Peyer's patch (tissue), 4 donors: ENCODE measurements at regions not wholly inside any gene's neighbourhood (a gene's known extent, or its start where the extent isn't known, plus 50 kb on each side); places are given as distances from the start of the nearest gene placed in this dataset.

Source experiments
- DNase-seq, 3 donors: peaks; one replicate each; pipeline ENCODE4 v3.0.0-alpha.2; 2017 to 2019
- H3K27ac ChIP-seq, 4 donors: fragments of 200-600 bp; sonication (generic); one replicate each; pipeline ENCODE4 v1.5.1; 2016 to 2019
- H3K27me3 ChIP-seq, 2 donors: fragments of 200-600 bp; sonication (generic); one replicate each; pipeline ENCODE4 v1.5.1; 2019
- H3K36me3 ChIP-seq, 3 donors: fragments of 200-600 bp; sonication (generic); one replicate each; pipeline ENCODE4 v1.5.1; 2016 to 2019
- H3K4me1 ChIP-seq, 4 donors: fragments of 200-600 bp; sonication (generic); one replicate each; pipeline ENCODE4 v1.5.1; 2016 to 2019
- H3K4me3 ChIP-seq, 4 donors: fragments of 200-600 bp; sonication (generic); 1 replicate in 3 of 4; 2 replicates in 1 of 4; pipeline ENCODE4 v1.5.1; 2016 to 2019; ENCODE audit warnings: mild to moderate bottlenecking in 1 of 4
- H3K9me3 ChIP-seq, 4 donors: fragments of 200-600 bp; sonication (generic); one replicate each; pipeline ENCODE4 v1.5.1; 2016 to 2019; ENCODE audit warnings: mild to moderate bottlenecking in 1 of 4
- CTCF ChIP-seq, 6 experiments: fragments of 450-650 bp in 4 of 6; fragments of 200-600 bp in 2 of 6; sonication (generic) in 1 of 6; IDR thresholded peaks; one replicate each; pipeline ENCODE4 v1.5.1; 2017 to 2019; ENCODE audit warnings: antibody characterized with exemption in 6 of 6, mild to moderate bottlenecking in 3 of 6, moderate library complexity in 1 of 6
- POLR2A ChIP-seq, 2 donors: fragments of 450-650 bp; IDR thresholded peaks; one replicate each; pipeline ENCODE4 v1.5.1; 2017; ENCODE audit warnings: antibody characterized with exemption in 2 of 2, mild to moderate bottlenecking in 2 of 2, moderate library complexity in 2 of 2

GRCh38 chr15:68497206-68497910 lies 65.4 kb upstream of the ITGA11 start:
- TF ChIP-seq CTCF (IDR thresholded peaks at IDR 0.05), result no peak
- TF ChIP-seq POLR2A (IDR thresholded peaks at IDR 0.05), result no peak
- Histone ChIP-seq H3K36me3 (no peaks in the 10 kb centered on the region), H3K4me3 (no peak overlapping the region), H3K9me3 (no peaks in the 10 kb centered on the region), H3K27me3 (no peaks in the 10 kb centered on the region), H3K27ac (no peak overlapping the region), H3K4me1 (no peaks in the 10 kb centered on the region)
- DNase-seq, result no peak

- TF ChIP-seq CTCF (IDR thresholded peaks at IDR 0.05) (no peak), POLR2A (IDR thresholded peaks at IDR 0.05) (no peak)
- no peaks in the 10 kb centered on the region for H3K4me1 ChIP-seq
- no peaks in the 10 kb centered on the region for H3K27me3 ChIP-seq
- no peak overlapping the region for H3K4me3 ChIP-seq
- no peaks in the 10 kb centered on the region for H3K9me3 ChIP-seq
- DNase-seq, result no peak
- no peak overlapping the region for H3K27ac ChIP-seq
- H3K36me3 ChIP-seq, result no peaks in the 10 kb centered on the region
Measured at GRCh38 chr15:68498076-68498475, 66.1 kb upstream of the ITGA11 start.

GRCh38 chr15:68499620-68500312 lies 67.8 kb upstream of the ITGA11 start:
- TF ChIP-seq CTCF (IDR thresholded peaks at IDR 0.05), result no peak
- no peak for TF ChIP-seq POLR2A (IDR thresholded peaks at IDR 0.05)
- Histone ChIP-seq H3K27ac (no peak overlapping the region), H3K4me1 (no peaks in the 10 kb centered on the region), H3K9me3 (no peaks in the 10 kb centered on the region), H3K4me3 (no peak overlapping the region), H3K36me3 (no peaks in the 10 kb centered on the region), H3K27me3 (no peaks in the 10 kb centered on the region)
- no peak for DNase-seq

DNA sequence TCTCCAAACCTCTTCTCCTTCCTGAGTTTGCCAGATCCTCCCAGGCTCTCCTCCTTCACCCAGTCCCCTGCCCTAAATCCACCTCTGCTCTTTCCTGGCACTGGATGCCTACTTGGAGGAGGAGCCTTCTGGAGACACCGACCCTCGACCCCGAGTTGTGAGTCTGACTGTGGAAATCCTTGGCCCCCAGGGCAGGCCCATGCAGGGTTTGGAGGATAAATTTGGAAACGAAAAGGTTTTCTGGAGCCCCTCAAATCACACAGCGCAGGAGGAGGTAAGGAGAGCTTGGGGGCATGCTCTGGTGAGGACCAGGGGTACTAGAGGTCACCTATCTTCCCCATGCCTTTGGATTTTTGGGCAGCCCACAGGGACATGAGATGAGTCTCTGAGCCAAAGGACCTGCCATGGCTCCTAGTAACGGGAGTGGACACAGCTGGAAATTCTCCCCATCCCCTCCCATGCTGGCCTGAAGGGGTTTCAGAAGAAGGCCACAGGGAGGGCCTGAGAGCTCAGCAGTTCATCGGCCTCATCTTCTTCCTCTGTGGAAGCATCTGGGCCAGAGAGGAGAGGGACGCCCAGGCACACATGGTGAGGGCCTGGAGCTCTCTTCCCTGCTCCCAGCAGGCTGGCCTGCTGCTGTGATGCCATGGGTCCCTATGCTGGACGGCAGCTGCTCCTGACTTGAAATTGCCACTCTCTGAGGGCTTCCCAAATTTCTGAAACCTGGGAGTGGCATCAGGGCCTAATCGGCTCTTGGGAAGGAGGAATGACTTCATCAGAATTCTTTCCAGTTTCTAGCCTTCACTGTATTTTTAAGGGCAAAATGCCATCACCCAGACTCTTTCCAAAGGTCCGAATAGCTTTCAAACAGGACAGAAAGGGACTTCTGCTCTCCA lies 68.6 kb upstream of the ITGA11 start:
- H3K36me3 ChIP-seq, result no peaks in the 10 kb centered on the region
- H3K27ac ChIP-seq, result no peak overlapping the region
- no peak overlapping the region for H3K4me3 ChIP-seq
- H3K27me3 ChIP-seq, result no peaks in the 10 kb centered on the region
- no peaks in the 10 kb centered on the region for H3K4me1 ChIP-seq
- no peaks in the 10 kb centered on the region for H3K9me3 ChIP-seq
- DNase-seq, result no peak
- TF ChIP-seq CTCF (IDR thresholded peaks at IDR 0.05) (no peak), POLR2A (IDR thresholded peaks at IDR 0.05) (no peak)

GRCh38 chr15:68501259-68501591 lies 69.3 kb upstream of the ITGA11 start:
- Histone ChIP-seq H3K4me1 (no peaks in the 10 kb centered on the region), H3K4me3 (no peak overlapping the region), H3K36me3 (no peaks in the 10 kb centered on the region), H3K9me3 (no peaks in the 10 kb centered on the region), H3K27ac (no peak overlapping the region), H3K27me3 (no peaks in the 10 kb centered on the region)
- no peak for TF ChIP-seq POLR2A (IDR thresholded peaks at IDR 0.05)
- no peak for TF ChIP-seq CTCF (IDR thresholded peaks at IDR 0.05)
- DNase-seq, result no peak
